HUES6 (cell line): ENCODE measurements at regions not wholly inside any gene's neighbourhood (a gene's known extent, or its start where the extent isn't known, plus 50 kb on each side); places are given as distances from the start of the nearest gene placed in this dataset.

Experiments
- H3K27ac ChIP-seq: 2 replicates; pipeline ENCODE4 v1.7.0; 2013; ENCODE audit warnings: low read depth, mild to moderate bottlenecking, low read length, inconsistent platforms
- H3K27me3 ChIP-seq: 2 replicates; pipeline ENCODE4 v1.6.1; 2013; ENCODE audit warnings: low read length; ENCODE audit not compliant: control insufficient read depth, insufficient read depth
- H3K36me3 ChIP-seq: 2 replicates; pipeline ENCODE4 v1.6.1; 2013; ENCODE audit warnings: low read length; ENCODE audit not compliant: control insufficient read depth, insufficient read depth
- H3K4me1 ChIP-seq: 2 replicates; pipeline ENCODE4 v1.6.1; 2013; ENCODE audit warnings: low read length; ENCODE audit not compliant: control insufficient read depth, insufficient read depth
- H3K4me3 ChIP-seq: 2 replicates; pipeline ENCODE4 v1.5.1; 2013; ENCODE audit warnings: low read depth, low read length
- H3K9ac ChIP-seq: one replicate; pipeline ENCODE4 v1.6.1; 2013; ENCODE audit warnings: mild to moderate bottlenecking, low read length
- H3K9me3 ChIP-seq: 2 replicates; pipeline ENCODE4 v1.6.1; 2013; ENCODE audit warnings: low read depth, low read length; ENCODE audit not compliant: control insufficient read depth, insufficient read depth

DNA sequence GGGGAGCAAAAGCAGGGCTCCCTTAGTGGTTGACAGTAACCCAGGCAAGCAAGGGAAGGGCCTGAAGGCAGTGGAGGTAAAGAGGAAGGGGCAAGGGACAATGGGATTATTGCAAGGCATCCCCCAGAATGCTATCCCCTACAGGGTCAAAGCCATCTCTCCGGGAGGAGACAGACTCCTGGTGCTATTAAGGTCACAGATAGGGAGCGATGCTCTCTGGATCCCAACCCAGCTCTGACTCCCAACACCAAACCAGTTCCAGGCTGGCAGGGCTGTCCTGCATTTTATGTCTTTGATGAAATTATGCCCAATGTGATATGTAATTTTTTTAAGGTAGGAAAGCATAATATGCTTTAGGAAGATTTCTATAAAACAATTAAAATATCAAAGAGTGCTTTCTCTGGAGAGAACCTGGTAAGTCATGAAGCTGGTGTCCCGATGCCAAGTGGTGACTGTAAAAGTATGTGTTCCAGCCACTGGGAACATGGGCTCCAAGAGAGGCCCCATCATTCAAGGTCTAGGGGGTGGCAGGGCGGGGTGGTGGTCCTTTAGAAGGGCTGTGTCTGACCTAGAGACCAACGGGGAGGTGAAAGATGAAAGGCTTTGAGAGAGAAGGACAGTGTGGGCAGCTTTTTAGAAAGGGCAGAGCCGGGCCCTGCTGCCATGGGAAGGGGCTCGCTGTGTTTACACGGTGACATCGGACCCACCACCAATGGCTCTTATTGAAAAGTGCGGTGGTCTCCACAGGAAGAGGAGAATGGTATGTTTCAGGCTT, 276.5 kb downstream of the CDC5L start:
- Histone ChIP-seq H3K27me3 (no peaks in the 10 kb centered on the region), H3K9ac (peak overlapping the region; percentile 70), H3K4me3 (no peak overlapping the region), H3K4me1 (peaks cover 80% of the 10 kb centered on the region), H3K36me3 (no peaks in the 10 kb centered on the region), H3K9me3 (no peaks in the 10 kb centered on the region), H3K27ac (0 out of 2 replicates have a peak overlapping the region, but pooled peaks have one; percentile 54)

DNA sequence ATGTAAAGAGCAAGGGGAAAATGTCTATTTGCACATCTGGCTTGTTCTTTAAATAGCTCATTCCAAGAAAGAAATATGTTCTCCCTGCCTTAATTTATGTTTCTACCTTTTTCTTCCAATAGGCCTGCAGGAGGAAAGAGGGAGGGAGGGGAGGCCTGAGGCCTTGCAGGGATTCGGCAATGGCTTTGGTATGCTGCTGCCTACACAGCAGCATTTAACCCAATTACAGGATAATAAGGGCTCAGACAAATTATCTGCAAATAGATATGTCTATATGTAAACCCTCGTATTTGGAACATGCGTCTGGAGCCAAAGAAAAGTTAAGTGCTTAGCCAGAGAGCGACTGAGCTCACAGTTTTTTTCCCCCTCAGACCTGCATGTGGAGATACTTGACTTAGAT, 277.2 kb downstream of the CDC5L start:
- Histone ChIP-seq H3K4me1 (peaks cover 80% of the 10 kb centered on the region), H3K27me3 (no peaks in the 10 kb centered on the region), H3K9me3 (no peaks in the 10 kb centered on the region), H3K4me3 (no peak overlapping the region), H3K9ac (peak overlapping the region; percentile 23), H3K36me3 (no peaks in the 10 kb centered on the region), H3K27ac (peak overlapping the region; percentile 64; the same call in 1 of the 2 replicates)

DNA sequence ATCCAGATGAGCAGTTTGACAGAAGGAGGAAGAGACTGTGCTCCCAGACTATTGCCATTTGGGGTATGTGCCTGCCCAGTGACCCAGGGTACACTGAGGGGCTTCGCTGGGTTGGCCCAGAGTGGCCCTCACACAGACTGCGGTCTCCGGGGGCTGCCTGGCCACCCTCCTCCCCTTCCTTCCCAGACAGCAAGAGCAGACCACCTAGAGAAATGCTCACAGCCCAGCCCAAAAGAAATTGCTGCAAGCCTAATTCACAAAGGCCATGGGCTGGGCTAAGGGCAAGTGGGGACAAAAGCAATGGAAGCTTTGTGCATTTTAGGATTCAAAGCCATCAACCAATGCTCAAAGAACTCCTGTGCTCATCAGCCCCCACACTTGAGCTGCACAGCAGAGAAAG, 277.6 kb downstream of the CDC5L start:
- peak overlapping the region; percentile 64; the same call in 1 of the 2 replicates for H3K27ac ChIP-seq
- no peaks in the 10 kb centered on the region for H3K9me3 ChIP-seq
- H3K27me3 ChIP-seq: no peaks in the 10 kb centered on the region
- peak overlapping the region; percentile 23 for H3K9ac ChIP-seq
- peaks cover 80% of the 10 kb centered on the region for H3K4me1 ChIP-seq
- H3K4me3 ChIP-seq: no peak overlapping the region
- no peaks in the 10 kb centered on the region for H3K36me3 ChIP-seq

DNA sequence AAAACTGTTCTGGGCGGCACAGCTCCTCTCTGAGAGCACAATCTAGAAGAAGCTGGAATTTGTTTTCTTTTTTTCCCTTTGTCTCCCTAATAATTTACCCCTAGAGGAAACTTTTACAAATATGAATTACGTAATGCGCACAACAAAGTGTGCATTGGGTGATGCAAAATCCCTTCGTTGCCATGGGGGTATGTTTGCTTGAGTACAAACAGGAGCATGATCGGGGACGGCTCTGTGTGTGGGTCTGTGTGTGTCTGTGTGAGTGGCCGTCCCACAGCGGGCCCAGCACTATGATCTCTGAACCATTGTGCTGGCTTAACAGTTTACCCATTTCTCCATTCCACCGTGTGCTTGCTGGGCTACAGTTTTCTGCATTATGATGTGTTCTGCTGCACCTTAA, 278.2 kb downstream of the CDC5L start:
- no peaks in the 10 kb centered on the region for H3K9me3 ChIP-seq
- H3K36me3 ChIP-seq: no peaks in the 10 kb centered on the region
- H3K4me1 ChIP-seq: peaks cover 80% of the 10 kb centered on the region
- H3K9ac ChIP-seq: peak overlapping the region; percentile 76
- no peak overlapping the region for H3K4me3 ChIP-seq
- peak overlapping the region; percentile 76; the same call in 1 of the 2 replicates for H3K27ac ChIP-seq
- no peaks in the 10 kb centered on the region for H3K27me3 ChIP-seq

DNA sequence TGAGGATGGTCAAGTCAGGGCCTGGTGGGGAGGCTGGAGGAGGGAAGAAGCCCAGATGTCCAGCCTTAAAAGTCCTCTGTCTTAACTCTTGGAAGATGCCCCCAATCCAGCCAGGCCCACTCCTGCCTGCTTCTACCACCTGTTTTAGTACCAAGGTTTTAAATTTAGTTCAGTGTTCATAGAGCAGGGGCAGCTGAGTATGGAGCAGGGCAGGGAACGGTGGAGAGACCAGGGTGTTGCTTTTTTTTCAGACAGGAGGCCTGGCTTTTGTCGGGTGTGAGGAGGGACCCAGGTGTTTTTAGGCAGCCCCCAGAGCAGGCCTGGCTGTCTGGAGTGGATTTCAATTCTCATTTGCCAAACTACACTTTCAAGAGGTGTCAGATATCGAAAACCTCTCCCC, 278.8 kb downstream of the CDC5L start:
- H3K4me1 ChIP-seq: peaks cover 81% of the 10 kb centered on the region
- no peaks in the 10 kb centered on the region for H3K36me3 ChIP-seq
- no peaks in the 10 kb centered on the region for H3K9me3 ChIP-seq
- peak overlapping the region; percentile 76 for H3K9ac ChIP-seq
- no peaks in the 10 kb centered on the region for H3K27me3 ChIP-seq
- H3K4me3 ChIP-seq: no peak overlapping the region
- H3K27ac ChIP-seq: peak overlapping the region; percentile 76; the same call in 1 of the 2 replicates

DNA sequence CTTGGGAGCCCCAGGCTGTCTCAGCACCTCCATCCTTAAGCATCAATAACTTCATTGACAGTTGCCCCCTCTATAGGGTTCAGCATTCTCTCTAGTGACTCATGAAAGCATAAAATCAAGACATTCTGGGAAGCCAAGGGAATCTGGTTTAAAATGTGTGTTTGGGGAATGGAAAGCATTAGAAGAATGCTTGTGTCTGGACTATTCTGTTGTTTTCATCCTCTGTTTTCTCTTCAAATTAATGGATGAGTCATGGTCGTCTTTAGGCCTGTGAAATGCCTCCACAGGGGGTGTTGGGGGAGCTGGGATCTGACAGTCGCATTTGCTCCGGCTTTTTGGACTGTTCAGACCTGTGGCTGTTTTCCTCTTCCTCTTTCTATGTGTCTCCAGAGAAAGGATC, 279.7 kb downstream of the CDC5L start:
- Histone ChIP-seq H3K27me3 (no peaks in the 10 kb centered on the region), H3K27ac (peak overlapping the region; percentile 76; the same call in 1 of the 2 replicates), H3K4me3 (peak overlapping the region; percentile 30; the same call in 1 of the 2 replicates), H3K9me3 (no peaks in the 10 kb centered on the region), H3K9ac (peak overlapping the region; percentile 79), H3K4me1 (peaks cover 77% of the 10 kb centered on the region), H3K36me3 (no peaks in the 10 kb centered on the region)

DNA sequence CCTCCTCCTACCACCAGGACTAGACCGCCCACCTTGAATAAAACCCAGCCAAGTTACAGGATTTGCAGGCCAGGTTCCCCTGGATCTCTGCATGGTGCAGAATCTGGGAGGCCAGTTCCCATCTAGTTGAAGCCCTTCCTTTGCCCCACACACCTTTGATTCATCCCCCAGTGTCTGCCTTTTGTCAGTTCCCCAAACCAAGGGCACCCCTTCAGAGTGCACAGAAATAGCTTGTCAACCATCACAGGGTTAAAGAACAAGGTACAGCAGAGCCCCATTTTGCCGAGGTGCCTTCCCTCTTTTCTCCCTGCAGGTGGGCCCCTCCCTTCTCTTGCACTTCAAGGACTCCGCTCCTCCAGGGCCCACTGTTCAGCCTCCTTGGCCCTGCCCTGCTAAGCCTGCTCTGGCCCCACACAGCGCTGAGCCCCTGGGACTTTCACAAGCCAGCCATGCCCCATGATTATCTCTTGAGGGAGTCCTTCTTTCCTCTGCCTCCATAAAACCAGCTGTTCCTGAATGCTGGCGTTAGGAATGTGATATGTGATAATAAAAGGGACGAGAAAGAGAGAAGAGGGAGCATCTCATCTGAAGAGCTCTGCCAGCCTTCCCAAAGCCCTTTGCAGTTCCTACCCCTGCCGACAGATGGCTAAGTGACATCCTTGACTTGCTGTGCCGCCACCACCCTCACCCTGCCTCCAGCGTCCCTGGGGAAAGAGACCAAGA, 280.3 kb downstream of the CDC5L start:
- Histone ChIP-seq H3K4me3 (peak overlapping the region; percentile 30; the same call in 1 of the 2 replicates), H3K27ac (peak overlapping the region; percentile 59; the same call in 1 of the 2 replicates), H3K36me3 (no peaks in the 10 kb centered on the region), H3K9me3 (no peaks in the 10 kb centered on the region), H3K9ac (peak overlapping the region; percentile 79), H3K4me1 (peaks cover 76% of the 10 kb centered on the region), H3K27me3 (no peaks in the 10 kb centered on the region)

DNA sequence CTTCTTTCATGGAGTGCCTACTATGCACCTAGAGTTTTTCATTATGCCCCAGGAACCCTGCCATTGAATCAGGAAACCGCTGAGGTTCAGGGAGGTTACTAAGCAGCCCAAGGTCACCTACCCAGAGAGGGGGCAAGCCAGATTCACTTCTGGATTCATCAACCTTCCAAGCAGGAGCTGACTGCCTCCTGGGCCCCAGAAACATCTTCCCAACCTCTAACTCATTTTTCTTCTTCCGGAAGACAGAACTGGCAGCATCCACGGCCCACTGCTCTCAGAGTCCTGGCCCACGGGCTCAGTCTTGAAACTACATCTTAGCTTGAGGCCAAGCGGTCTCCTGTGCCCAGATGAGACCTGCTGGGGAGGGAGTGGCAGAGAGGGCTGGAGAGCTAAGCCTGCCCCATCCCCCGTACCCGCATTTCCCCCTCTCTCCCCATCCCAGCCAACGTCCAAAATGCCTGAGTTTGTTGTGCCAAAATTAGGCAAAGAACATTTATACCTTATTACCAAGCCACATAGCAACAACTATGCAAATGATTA, 281.0 kb downstream of the CDC5L start:
- Histone ChIP-seq H3K27me3 (no peaks in the 10 kb centered on the region), H3K27ac (peak overlapping the region; percentile 59; the same call in 1 of the 2 replicates), H3K9ac (peak overlapping the region; percentile 79), H3K9me3 (no peaks in the 10 kb centered on the region), H3K4me3 (no peak overlapping the region), H3K4me1 (peaks cover 75% of the 10 kb centered on the region), H3K36me3 (no peaks in the 10 kb centered on the region)

DNA sequence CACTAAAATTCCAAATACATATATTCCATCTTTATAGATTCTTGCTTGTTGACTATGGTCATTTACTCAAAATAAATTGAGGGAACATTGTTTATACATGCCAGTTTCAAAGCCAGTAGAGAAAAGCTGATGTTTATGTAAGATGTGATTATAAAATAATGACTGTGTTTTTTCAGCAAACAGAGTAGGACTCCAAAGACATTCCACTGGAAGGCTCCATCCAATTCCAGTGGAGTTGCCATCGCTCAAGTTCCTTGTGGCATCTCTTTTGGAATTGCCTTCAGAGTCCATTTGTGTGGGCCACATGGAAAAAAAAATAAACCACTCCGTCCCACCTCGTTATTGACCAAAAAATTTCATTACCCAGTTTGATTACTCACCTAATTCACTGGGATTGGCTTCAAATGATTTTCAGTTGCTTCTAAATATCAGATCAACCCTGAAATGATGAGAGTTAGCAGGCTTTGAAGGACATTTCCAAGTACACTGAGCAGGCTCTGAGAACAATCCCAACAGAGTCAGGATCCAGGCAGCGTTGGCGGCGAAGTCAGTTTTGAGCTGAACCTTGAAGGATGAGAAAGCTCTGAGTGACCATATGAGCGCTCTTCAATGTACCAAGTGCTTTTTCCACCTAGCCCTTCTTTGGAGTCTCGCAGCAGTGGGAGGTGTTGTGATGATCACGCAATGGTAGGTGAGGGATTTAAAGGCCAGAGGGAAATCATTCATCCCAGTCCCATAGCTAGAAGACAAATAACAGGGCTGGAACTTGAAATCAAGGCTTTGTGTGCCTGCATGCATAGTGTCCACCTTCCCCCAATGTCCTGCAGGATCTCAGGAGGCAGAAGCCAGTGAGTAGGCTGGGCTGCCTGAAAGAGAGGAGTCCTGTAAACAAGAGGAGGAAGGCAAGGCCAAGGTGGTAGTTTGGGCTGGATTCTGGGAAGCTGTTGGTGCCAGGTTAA, 281.7 kb downstream of the CDC5L start:
- Histone ChIP-seq H3K4me1 (peaks cover 71% of the 10 kb centered on the region), H3K9me3 (no peaks in the 10 kb centered on the region), H3K27me3 (no peaks in the 10 kb centered on the region), H3K9ac (no peak overlapping the region), H3K27ac (no peak overlapping the region), H3K36me3 (no peaks in the 10 kb centered on the region), H3K4me3 (no peak overlapping the region)

DNA sequence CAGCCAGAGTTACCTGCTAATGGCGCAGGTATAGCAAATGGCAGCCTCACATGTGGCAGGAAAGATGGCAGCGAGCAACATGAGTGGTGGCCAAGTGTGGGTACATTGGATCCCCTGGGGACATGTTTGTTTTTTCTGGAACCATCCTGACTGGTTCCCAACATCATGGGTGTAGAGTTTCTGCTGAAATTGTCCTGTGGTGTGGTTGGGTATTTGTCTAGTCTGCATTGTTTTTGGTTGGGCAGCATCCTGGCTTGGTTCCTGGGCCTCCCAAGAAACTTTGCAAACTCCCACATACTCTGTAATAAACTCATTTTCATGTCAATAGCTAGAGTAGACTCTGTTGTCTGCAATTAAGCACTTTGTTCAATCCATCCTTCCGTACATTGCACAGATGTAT, 282.6 kb downstream of the CDC5L start:
- no peak overlapping the region for H3K27ac ChIP-seq
- no peaks in the 10 kb centered on the region for H3K27me3 ChIP-seq
- no peak overlapping the region for H3K4me3 ChIP-seq
- no peak overlapping the region for H3K9ac ChIP-seq
- H3K36me3 ChIP-seq: no peaks in the 10 kb centered on the region
- H3K4me1 ChIP-seq: peaks cover 64% of the 10 kb centered on the region
- no peaks in the 10 kb centered on the region for H3K9me3 ChIP-seq
